H1 (cell line): ENCODE measurements at regions not wholly inside any gene's neighbourhood (a gene's known extent, or its start where the extent isn't known, plus 50 kb on each side); places are given as distances from the start of the nearest gene placed in this dataset.

Experiments used
- CTCF ChIA-PET: fragments of 300-600 bp; sonication (Branson Sonifier 250); formaldehyde crosslinking; loops from one replicate; lab custom pipeline; 2021; ENCODE audit not compliant: partially characterized antibody; lab: Charles Lee
- POLR2A ChIA-PET: fragments of 300-600 bp; sonication (Branson Sonifier 250); formaldehyde crosslinking; loops from one replicate; lab custom pipeline; 2021; ENCODE audit warnings: inconsistent platforms; ENCODE audit not compliant: partially characterized antibody; lab: Charles Lee
- DNase-seq, 2 experiments: peaks; one replicate each; pipeline versions ENCODE4 v3.0.0 to v3.0.0-alpha.2; 2010 to 2022; ENCODE audit warnings: low spot score in 2 of 2, low read depth in 1 of 2, mixed read lengths in 1 of 2
- FAIRE-seq: peaks from 2 replicates; lab custom pipeline; 2011; peaks lifted over from hg19 to GRCh38; lab: Jason Lieb, UNC
- H2AFZ ChIP-seq: 2 replicates; pipeline ENCODE4 v1.8.1; 2012; ENCODE audit warnings: low read length, inconsistent platforms
- H2AK5ac ChIP-seq: 2 replicates; pipeline ENCODE4 v1.6.1; 2013; ENCODE audit warnings: low read depth, low read length
- H2BK120ac ChIP-seq: replicated peaks from 2 replicates; pipeline ENCODE3; 2013; ENCODE audit warnings: low read depth, low read length, inconsistent platforms
- H2BK12ac ChIP-seq: 2 replicates; pipeline ENCODE4 v1.6.1; 2013; ENCODE audit warnings: low read depth, low read length
- H2BK15ac ChIP-seq: 2 replicates; pipeline ENCODE4 v1.6.1; 2013; ENCODE audit warnings: low read length
- H2BK20ac ChIP-seq: 2 replicates; pipeline ENCODE4 v1.6.1; 2013; ENCODE audit warnings: low read length
- H2BK5ac ChIP-seq: 2 replicates; pipeline ENCODE4 v1.6.1; 2013; ENCODE audit warnings: low read depth, low read length
- H3K14ac ChIP-seq: 2 replicates; pipeline ENCODE4 v1.6.1; 2013; ENCODE audit warnings: inconsistent platforms; ENCODE audit not compliant: insufficient read length
- H3K18ac ChIP-seq: 2 replicates; pipeline ENCODE4 v1.6.1; 2013; ENCODE audit warnings: low read length; ENCODE audit errors: extremely low read depth
- H3K23ac ChIP-seq: 2 replicates; pipeline ENCODE4 v1.6.1; 2013; ENCODE audit warnings: inconsistent platforms; ENCODE audit not compliant: insufficient read length
- H3K23me2 ChIP-seq: 2 replicates; pipeline ENCODE4 v1.6.1; 2013; ENCODE audit warnings: low read depth, low read length
- H3K27ac ChIP-seq: 2 replicates; pipeline ENCODE4 v1.6.1; 2011; ENCODE audit warnings: low read depth, low read length, inconsistent platforms
- H3K27me3 ChIP-seq, 4 experiments: replicated peaks in 1 of 4; 1 replicate in 1 of 4; 2 replicates in 3 of 4; pipeline versions ENCODE4 v1.6.1 to v1.8.1; 2011 to 2013; ENCODE audit warnings: low read length in 3 of 4, mild to moderate bottlenecking in 3 of 4, inconsistent platforms in 2 of 4, mixed read lengths in 2 of 4, moderate library complexity in 1 of 4; ENCODE audit not compliant: control insufficient read depth in 3 of 4, insufficient read depth in 3 of 4; ENCODE audit errors: extremely low read depth in 1 of 4
- H3K36me3 ChIP-seq, 4 experiments: 2 replicates each; pipeline versions ENCODE4 v1.6.1 to v1.8.1; 2011 to 2013; ENCODE audit warnings: mild to moderate bottlenecking in 4 of 4, low read length in 3 of 4, moderate library complexity in 2 of 4, control low read depth in 1 of 4, inconsistent platforms in 1 of 4; ENCODE audit not compliant: insufficient read depth in 4 of 4, control insufficient read depth in 2 of 4
- H3K4ac ChIP-seq: replicated peaks from 2 replicates; pipeline ENCODE3; 2013; ENCODE audit warnings: low read length, low read depth, mixed read lengths, inconsistent platforms; ENCODE audit not compliant: insufficient read length
- H3K4me1 ChIP-seq, 4 experiments: replicated peaks in 1 of 4; 1 replicate in 1 of 4; 2 replicates in 3 of 4; pipeline versions ENCODE4 v1.6.1 to v1.8.1; 2011 to 2013; ENCODE audit warnings: low read length in 3 of 4, inconsistent platforms in 2 of 4, mixed read lengths in 1 of 4; ENCODE audit not compliant: insufficient read depth in 4 of 4, control insufficient read depth in 3 of 4
- H3K4me2 ChIP-seq, 2 experiments: 2 replicates each; pipeline versions ENCODE4 v1.6.1 to v1.8.1; 2011 to 2013; ENCODE audit warnings: low read depth in 2 of 2, low read length in 2 of 2, control low read depth in 1 of 2, inconsistent platforms in 1 of 2, mild to moderate bottlenecking in 1 of 2; ENCODE audit not compliant: insufficient read depth in 1 of 2
- H3K4me3 ChIP-seq, 4 experiments: fragments of 200-600, 300-600 bp in 1 of 4; sonication (generic), shearing (Covaris generic), sonication (Bioruptor Twin) in 1 of 4; 2 replicates each; pipeline versions ENCODE4 v1.5.1 to v1.8.1; 2011 to 2016; ENCODE audit warnings: low read length in 4 of 4, low read depth in 3 of 4, control low read depth in 2 of 4, inconsistent platforms in 2 of 4, mild to moderate bottlenecking in 2 of 4, mixed read lengths in 1 of 4, moderate library complexity in 1 of 4; ENCODE audit not compliant: insufficient read depth in 2 of 4; ENCODE audit errors: extremely low read depth in 1 of 4
- H3K56ac ChIP-seq: replicated peaks from 2 replicates; pipeline ENCODE3; 2013; ENCODE audit warnings: low read depth, mild to moderate bottlenecking, mixed read lengths, low read length, inconsistent platforms; ENCODE audit not compliant: insufficient read length
- H3K79me1 ChIP-seq: 2 replicates; pipeline ENCODE4 v1.6.1; 2013; ENCODE audit warnings: low read depth, low read length, control low read depth
- H3K79me2 ChIP-seq, 2 experiments: 2 replicates each; pipeline versions ENCODE4 v1.6.1 to v1.8.1; 2012 to 2013; ENCODE audit warnings: low read length in 2 of 2, mild to moderate bottlenecking in 2 of 2, inconsistent platforms in 1 of 2; ENCODE audit not compliant: insufficient read depth in 2 of 2, control insufficient read depth in 1 of 2
- H3K9ac ChIP-seq, 4 experiments: replicated peaks in 1 of 4; 1 replicate in 1 of 4; 2 replicates in 3 of 4; pipeline versions ENCODE4 v1.6.1 to v1.8.1; 2011 to 2013; ENCODE audit warnings: low read depth in 3 of 4, low read length in 3 of 4, control low read depth in 2 of 4, mild to moderate bottlenecking in 2 of 4, moderate library complexity in 2 of 4, inconsistent platforms in 1 of 4; ENCODE audit errors: extremely low read depth in 1 of 4
- H3K9me3 ChIP-seq, 2 experiments: 2 replicates each; pipeline versions ENCODE4 v1.6.1 to v1.8.1; 2012 to 2013; ENCODE audit warnings: mild to moderate bottlenecking in 2 of 2, moderate library complexity in 2 of 2, control low read depth in 1 of 2, inconsistent platforms in 1 of 2, low read depth in 1 of 2, low read length in 1 of 2, mixed read lengths in 1 of 2; ENCODE audit not compliant: insufficient read depth in 2 of 2
- H4K20me1 ChIP-seq, 2 experiments: replicated peaks in 1 of 2; 2 replicates each; pipeline versions ENCODE3 to v1.8.1; 2011 to 2013; ENCODE audit warnings: inconsistent platforms in 2 of 2, low read length in 2 of 2, mild to moderate bottlenecking in 1 of 2; ENCODE audit not compliant: insufficient read depth in 2 of 2, control insufficient read depth in 1 of 2
- H4K5ac ChIP-seq: 2 replicates; pipeline ENCODE4 v1.6.1; 2013; ENCODE audit warnings: low read length, low read depth, mixed read lengths, inconsistent platforms; ENCODE audit not compliant: insufficient read length
- H4K8ac ChIP-seq: 2 replicates; pipeline ENCODE4 v1.8.0; 2013; ENCODE audit warnings: mild to moderate bottlenecking, moderate library complexity, low read length, inconsistent platforms; ENCODE audit not compliant: insufficient read depth; ENCODE audit errors: extremely low read depth
- H4K91ac ChIP-seq: replicated peaks from 2 replicates; pipeline ENCODE3; 2013; ENCODE audit warnings: low read length, mixed read lengths, inconsistent platforms; ENCODE audit not compliant: insufficient read length
- ASH2L ChIP-seq: fragments of 200-600, 300-600 bp; sonication (generic); IDR thresholded peaks from one replicate; pipeline ENCODE4 v1.7.1; 2017; ENCODE audit warnings: low read length
- BCL11A ChIP-seq, 2 experiments: IDR thresholded peaks; one replicate each; pipeline ENCODE4 v1.6.1; 2011; ENCODE audit warnings: low read depth in 2 of 2, low read length in 2 of 2, mild to moderate bottlenecking in 2 of 2
- CBX5 ChIP-seq: fragments of 300-800, 300-1000 bp; sonication (generic); IDR thresholded peaks from 2 replicates; pipeline ENCODE4 v1.7.1; 2016; ENCODE audit warnings: antibody characterized with exemption, low read length, low read depth
- EP300 ChIP-seq, 2 experiments: IDR thresholded peaks; 1 replicate in 1 of 2; 2 replicates in 1 of 2; pipeline ENCODE4 v1.6.1; 2011 to 2012; ENCODE audit warnings: low read depth in 2 of 2, low read length in 2 of 2, mild to moderate bottlenecking in 2 of 2, borderline replicate concordance in 1 of 2, inconsistent platforms in 1 of 2, moderate library complexity in 1 of 2
- FOSL1 ChIP-seq: IDR thresholded peaks from 2 replicates; pipeline ENCODE4 v1.6.1; 2011; ENCODE audit warnings: mild to moderate bottlenecking, low read depth, low read length, moderate library complexity; ENCODE audit not compliant: insufficient read depth
- HDAC6 ChIP-seq: IDR thresholded peaks from one replicate; pipeline ENCODE4 v1.7.1; 2012; ENCODE audit warnings: low read depth, mild to moderate bottlenecking, inconsistent platforms, low read length, moderate library complexity
- KDM1A ChIP-seq: fragments of 200-600, 300-600 bp; sonication (generic); IDR thresholded peaks from 2 replicates; pipeline ENCODE4 v1.7.1; 2016; ENCODE audit warnings: mild to moderate bottlenecking, low read length, borderline replicate concordance
- POLR2A ChIP-seq, 2 experiments: IDR thresholded peaks; 1 replicate in 1 of 2; 2 replicates in 1 of 2; pipeline ENCODE4 v1.6.1; 2011; ENCODE audit warnings: low read depth in 2 of 2, low read length in 2 of 2, mild to moderate bottlenecking in 2 of 2; ENCODE audit errors: control extremely low read depth in 1 of 2
- RFX5 ChIP-seq: IDR thresholded peaks from 2 replicates; pipeline ENCODE4 v1.6.1; 2011; ENCODE audit warnings: low read depth, low read length, improper control_type of control experiment, borderline replicate concordance
- SAP30 ChIP-seq: fragments of 300-600 bp; sonication (generic); IDR thresholded peaks from 2 replicates; pipeline ENCODE4 v1.7.1; 2012; ENCODE audit warnings: low read length, moderate library complexity, mild to moderate bottlenecking, inconsistent platforms; ENCODE audit not compliant: insufficient read depth, insufficient replicate concordance
- SIRT6 ChIP-seq: IDR thresholded peaks from one replicate; pipeline ENCODE4 v1.7.1; 2012; ENCODE audit warnings: low read length, inconsistent platforms
- SRF ChIP-seq: IDR thresholded peaks from 2 replicates; pipeline ENCODE4 v1.6.1; 2011; ENCODE audit warnings: mild to moderate bottlenecking, low read depth, low read length, moderate library complexity
- SUZ12 ChIP-seq: fragments of 200-600 bp; sonication (generic); IDR thresholded peaks from 2 replicates; pipeline ENCODE4 v1.6.1; 2012; ENCODE audit warnings: mild to moderate bottlenecking, inconsistent platforms, low read length, moderate library complexity, mixed read lengths
- TAF1 ChIP-seq: IDR thresholded peaks from 2 replicates; pipeline ENCODE4 v1.6.1; 2011; ENCODE audit warnings: mild to moderate bottlenecking, low read depth, low read length
- TBP ChIP-seq: IDR thresholded peaks from 2 replicates; pipeline ENCODE4 v1.6.1; 2011; ENCODE audit warnings: low read depth, low read length, improper control_type of control experiment
- WGBS, 2 experiments: shearing (Covaris generic) in 1 of 2; methylation state at CpG; one replicate each; pipeline versions ENCODE4 v1.1.6 to v1.1.7; 2013 to 2015; ENCODE audit warnings: low lambda C conversion rate in 2 of 2, mixed read lengths in 2 of 2, inconsistent platforms in 1 of 2, low coverage in 1 of 2, missing lambda C conversion rate in 1 of 2; ENCODE audit not compliant: insufficient replicate concordance in 2 of 2, insufficient coverage in 1 of 2, insufficient read length in 1 of 2; ENCODE audit errors: extremely low coverage in 1 of 2, missing lambda C conversion rate in 1 of 2; 5-methylcytosine and 5-hydroxymethylcytosine counted together

DNA sequence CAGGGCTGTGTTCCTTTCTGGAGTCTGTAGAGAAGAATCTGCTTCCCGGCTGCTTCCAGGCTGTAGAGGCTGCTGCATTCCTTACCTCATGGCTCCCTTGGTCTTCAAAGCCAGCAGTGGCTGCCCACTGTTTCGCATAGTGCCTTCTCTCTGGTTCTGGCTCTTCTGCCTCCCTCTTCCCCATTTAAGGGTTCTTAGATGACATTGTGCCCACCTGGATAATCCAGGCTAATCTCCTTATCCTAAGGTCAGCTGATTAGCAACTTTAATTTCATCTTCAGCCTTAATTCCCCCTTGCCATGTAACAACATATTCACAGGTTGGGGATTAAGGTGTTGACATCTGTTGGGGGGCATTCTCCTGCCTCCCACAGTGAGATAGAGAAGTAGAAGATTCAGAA is 208.6 kb upstream of the TMTC1 start:
- Histone ChIP-seq H3K36me3 (no peaks in the 10 kb centered on the region), H3K23ac (no peak overlapping the region), H3K4me2 (no peak overlapping the region), H4K91ac (no peak overlapping the region), H4K5ac (no peak overlapping the region), H3K79me2 (no peaks in the 10 kb centered on the region), H3K4ac (no peak overlapping the region), H3K56ac (no peak overlapping the region), H3K23me2 (no peaks in the 10 kb centered on the region)
- DNase-seq (no peak), FAIRE-seq (no peak)
- CTCF ChIA-PET: no interaction called here
- no peak for TF ChIP-seq BCL11A (IDR thresholded peaks at IDR 0.05; ENCODE audit: low read depth in 2 of 2, low read length in 2 of 2)
- TF ChIP-seq KDM1A: no peak
- TF ChIP-seq CBX5: no peak
- TF ChIP-seq SUZ12: no peak
- TF ChIP-seq ASH2L: no peak
- TF ChIP-seq SAP30: no peak
- no peak for TF ChIP-seq RFX5
- no peak for TF ChIP-seq SRF
- no peak for TF ChIP-seq TBP
- TF ChIP-seq EP300 (IDR thresholded peaks at IDR 0.05; ENCODE audit: borderline replicate concordance in 1 of 2, low read depth in 2 of 2, low read length in 2 of 2): no peak
- TF ChIP-seq HDAC6: no peak
- no peak for TF ChIP-seq FOSL1
- TF ChIP-seq TAF1: no peak
- no peak for TF ChIP-seq SIRT6
- no peak for TF ChIP-seq POLR2A (IDR thresholded peaks at IDR 0.05; ENCODE audit: control extremely low read depth in 1 of 2, low read depth in 2 of 2, low read length in 2 of 2)
- TF ChIP-seq, all 59 proteins: peak for 0
- POLR2A ChIA-PET: no interaction called here
- H2BK5ac ChIP-seq: no peak overlapping the region
- no peaks in the 10 kb centered on the region for H3K9me3 ChIP-seq
- no peaks in the 10 kb centered on the region for H4K20me1 ChIP-seq
- no peaks in the 10 kb centered on the region for H3K27me3 ChIP-seq
- H3K79me1 ChIP-seq: no peaks in the 10 kb centered on the region
- no peak overlapping the region for H3K4me3 ChIP-seq
- no peak overlapping the region for H2BK15ac ChIP-seq
- no peak overlapping the region for H3K27ac ChIP-seq
- no peak overlapping the region for H3K14ac ChIP-seq
- H3K9ac ChIP-seq: no peak overlapping the region
- no peak overlapping the region for H4K8ac ChIP-seq
- H2AK5ac ChIP-seq: no peak overlapping the region
- no peak overlapping the region for H2BK120ac ChIP-seq
- no peak overlapping the region for H2BK12ac ChIP-seq
- no peak overlapping the region for H2AFZ ChIP-seq
- no peak overlapping the region for H3K18ac ChIP-seq
- WGBS, 2 experiments: 91% methylated on average over 2 of the region's 2 CpGs; no CpG with 5 or more reads in 1 of the 2 experiments
- H3K4me1 ChIP-seq: no peaks in the 10 kb centered on the region
- H2BK20ac ChIP-seq: no peak overlapping the region
